Endometrial microvascular endothelial cells (primary cell): ENCODE measurements at regions not wholly inside any gene's neighbourhood (a gene's known extent, or its start where the extent isn't known, plus 50 kb on each side); places are given as distances from the start of the nearest gene placed in this dataset.

ENCODE experiments used
- in situ Hi-C: cut with HindIII; loops from 2 replicates; pipeline ENCODE4 v1.10.0; 2017; ENCODE audit warnings: low sequenced_read_pairs, low pct_unique_long_range_greater_than_20kb; ENCODE audit errors: inconsistent ontology term

DNA sequence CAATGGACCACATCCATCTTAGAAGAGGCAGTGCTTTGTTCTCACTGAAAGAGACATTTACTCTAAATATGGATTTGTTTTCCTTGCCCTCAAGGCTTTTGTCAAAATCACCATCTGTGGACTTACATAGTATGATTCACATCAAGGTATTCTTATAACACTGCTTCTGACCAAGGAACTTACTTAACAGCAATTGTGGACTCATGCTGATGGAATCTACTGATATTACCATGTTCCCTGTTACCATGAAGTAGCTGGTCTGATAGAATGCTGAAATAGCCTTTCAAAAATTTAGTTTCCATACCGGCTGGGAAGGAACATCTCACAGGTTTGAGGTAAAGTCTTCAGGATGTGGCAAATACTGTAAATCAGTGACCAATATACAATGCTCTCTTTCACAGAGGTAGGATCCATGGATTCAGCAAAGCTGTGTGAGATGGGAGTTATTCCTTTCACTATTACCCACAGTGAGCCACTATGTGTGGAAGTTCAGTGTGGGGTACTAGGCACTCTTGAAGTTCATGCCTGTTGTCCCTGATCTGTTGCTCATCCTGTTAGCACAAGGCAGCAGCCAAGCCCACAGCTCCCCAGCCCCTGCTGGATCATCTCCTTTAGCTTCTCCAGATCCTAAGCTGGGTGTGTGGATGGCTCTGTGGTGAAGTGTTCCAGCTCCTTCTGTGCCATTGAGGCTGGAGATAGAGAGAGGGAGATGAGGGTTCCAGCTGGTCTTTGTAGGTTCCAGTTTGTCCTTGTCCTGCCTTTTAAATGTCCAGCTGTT lies 126.4 kb downstream of the ATP23 start:
- in situ Hi-C loops, result no loop called here

DNA sequence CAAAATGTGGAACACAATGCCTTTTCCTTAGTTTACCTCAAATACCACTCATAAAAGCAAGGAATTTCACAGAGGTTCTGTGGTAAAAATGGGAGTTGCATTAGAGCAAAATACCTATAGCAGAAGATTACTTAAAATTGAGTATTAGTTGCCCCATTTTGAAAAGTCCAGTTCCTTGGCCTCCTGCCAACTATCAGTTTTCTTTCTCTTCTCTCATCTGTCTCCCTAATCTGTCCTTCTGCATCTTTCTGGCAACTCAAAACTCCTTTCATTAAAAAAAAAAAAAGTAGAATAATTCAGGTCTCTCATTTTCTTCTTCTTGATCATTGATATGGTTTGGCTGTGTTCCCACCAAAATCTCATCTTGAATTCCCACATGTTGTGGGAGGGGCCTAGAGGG lies 127.3 kb downstream of the ATP23 start:
- in situ Hi-C loops, result no loop called here

DNA sequence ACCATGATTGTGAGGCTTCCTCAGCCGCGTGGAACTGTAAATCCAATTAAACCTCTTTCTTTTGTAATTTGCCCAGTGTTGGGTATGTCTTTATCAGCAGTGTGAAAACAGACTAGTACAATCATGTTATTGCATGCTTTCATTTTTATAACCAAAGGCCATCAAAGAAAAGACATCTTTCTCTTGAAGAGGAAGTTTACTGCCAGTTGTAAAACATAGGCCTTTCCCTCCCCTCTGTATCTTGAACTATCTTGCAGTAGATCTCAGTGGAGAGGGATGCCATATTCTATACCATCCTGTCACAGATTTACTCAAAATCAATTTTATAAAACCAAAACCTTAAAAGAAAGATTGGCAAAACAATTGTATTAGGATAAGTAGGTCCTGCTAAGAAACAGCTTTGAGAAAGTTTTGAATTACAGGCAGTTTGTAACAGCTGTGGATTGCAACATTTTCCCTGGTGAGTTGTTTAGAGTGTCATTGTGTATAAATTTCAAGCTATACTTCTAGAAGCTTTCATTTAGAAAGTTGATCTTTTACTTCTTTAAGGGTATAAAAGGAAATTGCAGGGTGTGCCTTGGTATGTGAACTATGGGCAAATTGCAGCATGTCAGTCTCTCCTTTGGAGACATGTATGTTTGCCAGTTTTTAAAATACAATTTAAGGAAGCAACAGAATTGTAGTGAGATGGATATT lies 128.0 kb downstream of the ATP23 start:
- in situ Hi-C loops, result no loop called here

- in situ Hi-C loops, result no loop called here
These were observed 130.6 kb downstream of the ATP23 start for GRCh38 chr12:58071994-58072393.

DNA sequence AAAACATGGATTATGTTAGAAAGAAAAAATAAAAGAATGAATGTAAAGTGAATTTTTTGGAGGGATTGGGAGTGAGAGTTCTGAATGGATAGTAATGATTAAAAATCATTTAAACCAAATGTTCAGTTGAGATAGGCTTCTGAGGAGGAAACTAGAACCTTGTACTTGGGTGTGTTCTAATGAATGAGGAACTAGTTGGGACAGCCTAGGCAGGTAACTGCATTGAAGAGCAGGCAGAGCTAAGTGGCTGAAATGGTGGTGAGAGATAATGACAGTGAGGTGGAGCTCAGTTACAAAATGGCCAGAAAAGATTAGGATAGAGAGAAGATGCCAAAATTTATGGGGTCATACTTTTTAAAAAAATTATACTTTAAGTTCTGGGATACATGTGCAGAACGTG lies 132.9 kb downstream of the ATP23 start:
- in situ Hi-C loops, result no loop called here

- in situ Hi-C loops, result no loop called here
These were observed 138.4 kb downstream of the ATP23 start for GRCh38 chr12:58079806-58080205.

- in situ Hi-C loops, result no loop called here
These were observed 140.1 kb downstream of the ATP23 start for GRCh38 chr12:58081488-58081887.

DNA sequence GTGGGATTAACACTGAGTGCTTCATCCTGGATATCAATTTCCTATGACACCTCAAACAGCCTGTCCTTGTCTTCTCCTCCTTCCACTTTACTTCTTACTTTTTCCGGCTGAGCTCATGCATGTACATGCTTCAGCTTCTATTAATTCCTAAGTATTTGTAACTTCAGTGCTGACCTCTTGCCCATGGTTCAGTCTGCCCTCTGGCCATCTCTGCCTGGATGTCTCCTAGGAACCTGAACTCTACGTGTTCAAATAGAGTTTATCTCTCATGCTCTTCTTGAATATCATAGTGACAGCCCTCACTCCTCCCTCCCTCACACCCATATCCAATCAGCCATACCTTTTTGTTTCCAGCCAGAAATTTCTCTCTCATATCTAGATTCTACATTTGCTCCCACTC lies 141.6 kb downstream of the ATP23 start:
- in situ Hi-C loops, result no loop called here

- in situ Hi-C loops, result no loop called here
These were observed 144.6 kb downstream of the ATP23 start for GRCh38 chr12:58086006-58086405.

- in situ Hi-C loops, result no loop called here
These were observed 145.6 kb downstream of the ATP23 start for GRCh38 chr12:58086930-58087329.

DNA sequence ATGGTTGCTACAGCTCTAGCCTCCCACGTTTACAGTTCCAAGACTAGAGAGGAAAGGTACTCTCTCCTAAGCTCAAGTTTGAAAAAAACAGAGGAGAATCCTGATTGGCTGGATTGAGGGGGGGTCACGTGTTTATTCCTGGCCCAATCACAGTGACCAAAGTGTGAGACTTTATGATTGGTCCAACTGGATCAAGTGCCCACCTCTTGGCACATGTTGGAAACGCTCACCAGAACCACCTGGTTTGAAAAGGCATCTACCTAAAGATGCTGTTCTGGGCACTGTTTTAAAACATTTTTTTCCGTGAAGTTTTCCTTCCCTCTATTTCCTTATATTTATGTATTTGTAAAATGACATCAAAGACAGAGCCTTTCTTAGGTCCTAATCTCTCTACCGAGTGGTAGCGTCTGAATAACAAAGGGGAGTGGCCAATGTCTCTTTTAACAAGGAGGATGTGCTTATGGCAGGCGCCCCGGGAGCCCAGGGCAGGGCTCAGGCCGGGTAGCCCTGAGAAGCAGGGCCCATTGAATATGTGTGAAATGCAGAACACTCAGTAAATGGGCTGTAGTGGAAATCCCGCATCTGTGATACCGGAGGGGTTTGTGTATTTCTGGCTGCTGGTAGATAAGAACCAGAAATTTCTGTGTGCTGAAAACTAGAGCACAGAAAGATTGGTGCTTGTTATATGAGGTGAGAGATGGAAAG lies 146.2 kb downstream of the ATP23 start:
- in situ Hi-C loops, result no loop called here

- in situ Hi-C loops, result no loop called here
These were observed 148.2 kb downstream of the ATP23 start for GRCh38 chr12:58089588-58089987.

GRCh38 chr12:58090685-58091084 lies 149.3 kb downstream of the ATP23 start:
- in situ Hi-C loops, result no loop called here

DNA sequence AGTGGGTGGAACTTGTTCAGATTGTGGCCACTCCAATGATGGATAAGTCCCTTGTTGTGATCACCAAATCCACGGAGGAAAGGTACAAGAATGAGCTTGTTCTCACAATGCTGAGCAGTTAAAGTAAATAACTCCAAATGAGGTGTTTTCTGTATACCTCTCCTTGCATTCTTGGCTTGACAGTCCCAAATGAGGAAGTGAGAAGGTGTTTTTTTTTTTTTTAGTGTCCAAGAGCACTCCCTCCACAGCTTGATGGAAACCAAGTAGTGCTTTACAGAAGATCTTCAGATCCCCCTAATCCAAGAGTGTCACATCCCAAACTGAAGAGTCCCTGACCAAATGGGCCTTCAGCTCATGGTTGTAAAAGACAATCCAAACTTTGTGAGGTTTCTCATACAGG lies 153.6 kb downstream of the ATP23 start:
- in situ Hi-C loops, result no loop called here

- in situ Hi-C loops, result no loop called here
These were observed 156.4 kb downstream of the ATP23 start for GRCh38 chr12:58097741-58098140.

DNA sequence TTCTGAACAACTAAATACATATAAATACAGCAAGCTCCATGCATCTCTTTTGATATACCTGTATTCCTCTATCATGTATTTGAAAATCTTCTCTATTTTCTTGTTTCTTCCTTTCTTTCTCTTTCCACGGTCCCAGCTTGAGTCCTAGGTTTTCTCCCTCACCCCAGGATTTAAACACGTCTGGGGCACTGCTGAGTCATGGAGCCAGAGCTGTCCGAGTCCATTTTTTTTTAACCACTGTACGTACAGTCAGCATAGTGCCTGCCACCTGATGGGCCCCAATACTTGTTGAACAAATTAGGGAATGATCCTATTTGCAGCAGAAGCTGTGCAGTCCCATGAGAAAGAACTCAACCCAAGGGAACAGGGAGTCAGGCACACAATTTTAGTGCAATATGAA lies 158.1 kb downstream of the ATP23 start:
- in situ Hi-C loops, result no loop called here

DNA sequence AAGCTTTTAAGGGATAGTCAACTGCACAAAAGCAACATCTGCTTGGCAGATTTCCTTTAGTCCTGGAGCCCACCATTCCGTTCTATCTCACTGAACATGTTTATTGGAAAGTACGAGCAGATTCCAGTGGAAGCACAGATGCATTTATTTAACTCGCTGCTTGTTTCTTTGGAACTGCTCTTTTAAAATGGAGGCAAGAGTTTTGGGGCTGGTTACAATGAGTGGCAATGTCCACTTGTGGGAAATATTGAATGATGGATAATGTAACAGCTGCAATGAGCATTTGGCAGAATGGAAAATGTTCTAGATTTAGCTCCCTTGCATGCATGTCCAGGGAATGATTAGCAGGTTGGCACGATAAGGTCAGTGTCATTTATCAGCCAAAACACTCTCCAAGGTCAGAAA lies 163.0 kb downstream of the ATP23 start:
- in situ Hi-C loops, result no loop called here

GRCh38 chr12:58105225-58106119 lies 164.1 kb downstream of the ATP23 start:
- in situ Hi-C loops, result no loop called here

DNA sequence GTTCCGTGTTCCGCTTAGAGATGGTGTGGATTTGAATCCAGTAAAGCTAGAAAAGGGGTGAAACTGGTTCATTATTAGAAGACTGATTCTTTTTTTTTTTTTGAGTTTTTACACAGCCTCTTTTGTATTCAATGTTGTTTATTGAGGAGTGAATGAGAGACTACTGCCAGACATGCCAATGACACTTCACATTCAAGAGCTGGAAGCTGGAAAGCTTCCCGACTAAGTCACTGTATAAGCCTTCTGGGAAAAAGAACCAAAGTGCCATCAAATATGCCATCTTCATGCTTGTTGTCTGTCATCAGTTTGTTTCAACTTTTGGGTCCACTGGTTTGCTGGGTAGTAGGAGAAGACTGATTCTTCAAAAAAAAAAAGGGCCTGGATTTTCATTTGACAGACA lies 164.8 kb downstream of the ATP23 start:
- in situ Hi-C loops, result no loop called here
